ENCODE measurements at regions not wholly inside any gene's neighbourhood (a gene's known extent, or its start where the extent isn't known, plus 50 kb on each side); places are given as distances from the start of the nearest gene placed in this dataset.

DNA sequence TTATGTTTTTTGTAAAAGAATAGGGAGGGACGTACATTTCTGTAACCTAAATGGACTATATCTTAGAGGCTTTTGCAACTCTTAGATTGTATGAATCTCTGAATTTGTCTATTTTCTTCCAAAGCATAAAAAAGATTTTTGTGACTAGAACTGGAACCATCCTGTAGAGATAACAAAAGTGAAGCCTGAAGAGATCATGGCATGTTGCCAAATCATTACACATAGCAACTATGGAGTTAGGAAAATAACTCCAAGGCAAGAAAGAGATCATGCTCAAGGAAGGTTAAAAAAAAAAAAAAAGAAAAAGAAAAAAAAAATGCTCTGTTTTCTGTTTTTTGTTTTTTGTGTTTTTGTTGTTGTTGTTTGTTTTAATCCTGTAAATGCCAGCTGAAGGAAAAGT, 567.7 kb upstream of the ZWINT start:
- TF ChIP-seq, protein P1, sequence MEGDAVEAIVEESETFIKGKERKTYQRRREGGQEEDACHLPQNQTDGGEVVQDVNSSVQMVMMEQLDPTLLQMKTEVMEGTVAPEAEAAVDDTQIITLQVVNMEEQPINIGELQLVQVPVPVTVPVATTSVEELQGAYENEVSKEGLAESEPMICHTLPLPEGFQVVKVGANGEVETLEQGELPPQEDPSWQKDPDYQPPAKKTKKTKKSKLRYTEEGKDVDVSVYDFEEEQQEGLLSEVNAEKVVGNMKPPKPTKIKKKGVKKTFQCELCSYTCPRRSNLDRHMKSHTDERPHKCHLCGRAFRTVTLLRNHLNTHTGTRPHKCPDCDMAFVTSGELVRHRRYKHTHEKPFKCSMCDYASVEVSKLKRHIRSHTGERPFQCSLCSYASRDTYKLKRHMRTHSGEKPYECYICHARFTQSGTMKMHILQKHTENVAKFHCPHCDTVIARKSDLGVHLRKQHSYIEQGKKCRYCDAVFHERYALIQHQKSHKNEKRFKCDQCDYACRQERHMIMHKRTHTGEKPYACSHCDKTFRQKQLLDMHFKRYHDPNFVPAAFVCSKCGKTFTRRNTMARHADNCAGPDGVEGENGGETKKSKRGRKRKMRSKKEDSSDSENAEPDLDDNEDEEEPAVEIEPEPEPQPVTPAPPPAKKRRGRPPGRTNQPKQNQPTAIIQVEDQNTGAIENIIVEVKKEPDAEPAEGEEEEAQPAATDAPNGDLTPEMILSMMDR (IDR thresholded peaks at IDR 0.05), result no peak
- TF ChIP-seq POLR2A (IDR thresholded peaks at IDR 0.05) (no peak), POLR2AphosphoS5 (IDR thresholded peaks at IDR 0.05) (no peak), EP300 (IDR thresholded peaks at IDR 0.05) (no peak)

Measured in stomach (tissue), 4 donors.